ENCODE measurements at regions not wholly inside any gene's neighbourhood (a gene's known extent, or its start where the extent isn't known, plus 50 kb on each side); places are given as distances from the start of the nearest gene placed in this dataset.

DNA sequence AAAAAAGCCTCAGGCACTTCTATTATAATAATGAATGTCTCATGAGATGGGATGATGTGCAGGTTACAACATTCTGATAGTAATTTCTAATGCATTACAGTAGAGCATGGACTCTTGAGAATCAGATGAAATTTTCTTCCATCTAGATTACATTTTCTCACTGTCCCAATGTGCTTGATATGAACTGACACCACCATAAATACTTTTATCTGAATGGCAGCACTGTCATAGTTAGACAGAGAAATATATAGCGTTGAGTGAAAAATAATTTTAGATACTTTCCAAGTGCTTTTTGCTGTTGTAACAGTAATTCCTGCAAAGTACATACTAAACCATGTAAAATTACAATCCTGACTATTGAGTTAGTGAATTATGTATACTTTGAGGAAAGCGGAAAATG, 630.1 kb downstream of the BRINP3 start:
- no peak for DNase-seq

GRCh38 chr1:189851806-189852367, 625.8 kb downstream of the BRINP3 start:
- DNase-seq, result no peak

DNA sequence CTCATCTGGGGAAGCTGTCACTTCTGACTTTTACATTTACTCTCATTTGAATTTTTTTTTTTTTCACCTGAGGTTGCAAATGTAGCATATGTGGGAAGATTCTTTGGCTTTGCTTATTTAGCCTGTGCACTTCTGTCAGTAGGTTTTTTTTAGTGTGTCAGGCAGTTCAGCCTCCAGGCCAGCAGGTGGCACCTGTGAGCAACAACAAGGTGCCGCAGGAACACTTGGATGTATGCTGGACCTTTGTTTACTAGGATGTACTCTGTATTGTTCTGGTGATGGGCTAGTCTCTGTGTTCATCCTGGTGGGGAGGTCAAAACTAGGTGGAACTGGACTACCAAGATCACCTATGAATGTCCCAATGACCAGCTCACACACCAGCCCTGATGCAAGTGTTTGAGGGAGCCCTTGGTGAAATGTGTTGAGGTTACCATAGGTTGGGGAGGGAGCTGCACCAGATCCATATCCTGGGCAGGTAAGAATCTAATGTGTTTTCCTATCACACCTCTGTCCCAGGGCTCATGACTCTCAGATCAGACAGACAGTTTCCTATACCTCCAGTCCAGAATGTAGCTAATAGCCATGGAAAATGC, 618.2 kb downstream of the BRINP3 start:
- DNase-seq, result no peak

GRCh38 chr1:189866606-189867005, 611.1 kb downstream of the BRINP3 start:
- DNase-seq, result no peak

DNA sequence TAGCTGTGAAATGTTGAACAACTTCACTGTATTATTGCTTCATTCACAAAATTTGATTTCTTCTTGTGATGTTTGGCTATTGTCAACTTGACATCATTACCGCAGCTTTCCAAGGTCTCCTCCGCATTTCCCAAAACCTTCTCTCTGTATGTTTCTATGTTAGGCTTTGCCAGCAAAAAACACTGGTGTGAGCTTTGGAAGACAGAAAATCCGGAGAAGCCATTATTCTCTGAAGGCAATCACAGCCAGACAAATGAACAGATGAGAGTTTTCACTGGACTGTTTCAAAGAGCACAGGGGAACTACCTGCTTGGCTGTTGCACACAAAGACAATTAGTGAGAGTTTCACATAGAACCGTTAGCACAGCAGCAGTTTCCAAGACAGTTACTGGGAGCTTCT, 609.6 kb downstream of the BRINP3 start:
- DNase-seq, result no peak

- no peak for DNase-seq
Observed at GRCh38 chr1:189874715-189875435, 602.8 kb downstream of the BRINP3 start.

- DNase-seq, result no peak
Observed at GRCh38 chr1:189880135-189880534, 597.5 kb downstream of the BRINP3 start.

DNA sequence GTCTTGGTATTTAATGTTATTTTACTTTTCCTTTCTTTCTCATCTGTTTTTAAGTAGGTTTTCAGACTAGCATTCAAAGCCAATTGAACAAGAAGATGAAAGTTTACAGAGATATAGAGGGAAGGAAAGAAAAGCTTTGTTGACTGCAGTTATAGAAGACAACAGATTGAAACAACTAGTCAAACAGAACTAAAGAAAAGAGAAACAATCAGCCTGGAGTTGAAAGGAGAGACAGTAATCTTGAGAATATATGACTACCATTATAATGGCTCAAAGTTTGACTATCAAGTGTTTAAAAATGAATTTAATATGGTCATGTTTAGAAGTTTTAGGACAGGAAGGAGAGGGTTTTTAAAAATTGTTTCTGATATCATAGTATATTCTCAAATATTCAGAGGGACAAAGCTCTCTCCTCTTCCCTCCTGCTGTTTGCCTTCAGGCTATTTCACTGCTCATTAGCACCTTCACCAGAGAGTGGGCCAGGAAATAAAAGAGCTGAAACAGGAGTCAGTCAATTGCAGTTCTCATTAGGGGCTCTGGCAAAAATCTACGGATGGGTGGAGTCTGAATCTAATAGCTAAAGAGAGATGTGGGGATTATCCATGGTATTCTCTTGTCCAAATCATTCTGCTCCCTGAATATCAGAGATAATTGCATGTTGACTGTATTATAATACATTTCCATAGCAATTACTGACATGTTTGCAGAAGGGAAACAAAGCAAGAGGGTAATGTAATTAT, 577.8 kb downstream of the BRINP3 start:
- DNase-seq, result no peak

DNA sequence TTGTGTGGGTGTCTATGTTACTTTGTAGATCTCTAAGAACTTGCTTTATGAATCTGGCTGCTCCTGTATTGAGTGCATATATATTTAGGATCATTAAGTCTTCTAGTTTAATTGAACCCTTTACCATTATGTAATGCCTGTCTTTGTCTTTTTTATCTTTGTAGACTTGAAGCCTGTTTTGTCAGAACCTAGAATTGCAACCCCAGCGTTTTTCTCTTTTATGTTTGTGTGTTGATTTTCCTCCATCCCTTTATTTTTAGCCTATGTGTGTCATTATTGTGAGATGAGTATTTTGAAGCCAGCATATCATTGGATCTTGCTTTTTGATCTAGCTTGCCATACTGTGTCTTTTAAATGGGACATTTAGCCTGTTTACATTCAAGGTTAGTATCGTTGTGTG, 573.2 kb downstream of the BRINP3 start:
- DNase-seq, result no peak

DNA sequence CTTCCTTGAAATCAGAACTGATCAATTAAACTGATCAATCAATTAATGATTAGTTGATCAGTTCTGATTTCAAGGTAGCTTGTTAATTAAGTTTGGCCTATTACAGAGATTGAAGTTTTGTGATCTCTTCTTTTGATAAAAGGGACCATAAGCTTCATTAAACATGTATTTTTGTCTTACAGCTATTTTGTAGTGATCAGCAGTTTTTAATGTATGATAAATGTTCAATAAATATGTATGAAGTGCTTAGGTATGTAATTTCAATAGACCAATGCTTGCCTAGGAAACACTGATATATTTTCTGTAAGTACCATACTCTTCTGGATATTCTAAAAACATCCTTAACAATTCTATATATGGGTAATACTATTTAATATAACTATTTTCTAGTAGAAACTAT, 569.6 kb downstream of the BRINP3 start:
- DNase-seq, result no peak

GRCh38 chr1:189921613-189922012, 556.1 kb downstream of the BRINP3 start:
- no peak for DNase-seq

DNA sequence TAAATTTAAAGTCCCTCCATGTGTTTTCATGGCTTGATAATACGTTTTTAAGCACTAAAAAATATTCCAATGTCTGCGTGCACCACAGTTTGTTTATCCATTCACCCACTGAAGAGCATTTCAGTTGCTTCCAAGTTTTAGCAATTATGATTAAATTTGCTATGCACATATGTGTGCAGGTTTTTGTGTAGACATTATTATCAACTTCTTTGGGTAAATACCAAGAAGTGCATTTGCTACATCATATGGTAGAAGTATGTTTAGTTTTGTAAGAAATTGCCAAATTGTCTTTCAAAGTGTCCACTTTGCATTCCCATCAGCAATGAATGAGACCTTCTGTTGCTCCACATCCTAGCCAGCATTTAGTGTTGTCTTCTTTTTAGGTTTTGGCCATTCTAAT, 550.0 kb downstream of the BRINP3 start:
- DNase-seq, result no peak

GRCh38 chr1:189929501-189930099, 548.1 kb downstream of the BRINP3 start:
- DNase-seq, result no peak

- DNase-seq, result no peak
Observed at GRCh38 chr1:189936861-189937260, 540.8 kb downstream of the BRINP3 start.

GRCh38 chr1:189939967-189940366, 537.7 kb downstream of the BRINP3 start:
- no peak for DNase-seq

DNA sequence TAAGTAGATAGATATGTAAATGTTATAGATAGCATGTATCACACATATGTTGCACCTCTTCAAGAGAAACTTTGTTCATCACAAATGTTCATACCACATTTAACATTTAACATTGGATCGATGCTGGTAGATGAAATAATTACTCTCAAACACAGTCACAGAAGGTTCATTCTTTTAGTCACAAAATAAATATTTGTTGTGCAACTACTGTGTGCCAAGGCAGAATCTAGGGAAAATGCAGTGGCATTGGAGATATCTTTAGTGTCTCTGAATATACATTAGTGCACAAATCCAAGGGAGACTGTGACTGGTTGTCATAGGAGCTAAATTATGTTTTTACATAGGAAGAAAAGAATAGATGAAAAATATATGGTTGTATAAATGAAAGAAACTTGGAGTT, 535.7 kb downstream of the BRINP3 start:
- no peak for DNase-seq

DNA sequence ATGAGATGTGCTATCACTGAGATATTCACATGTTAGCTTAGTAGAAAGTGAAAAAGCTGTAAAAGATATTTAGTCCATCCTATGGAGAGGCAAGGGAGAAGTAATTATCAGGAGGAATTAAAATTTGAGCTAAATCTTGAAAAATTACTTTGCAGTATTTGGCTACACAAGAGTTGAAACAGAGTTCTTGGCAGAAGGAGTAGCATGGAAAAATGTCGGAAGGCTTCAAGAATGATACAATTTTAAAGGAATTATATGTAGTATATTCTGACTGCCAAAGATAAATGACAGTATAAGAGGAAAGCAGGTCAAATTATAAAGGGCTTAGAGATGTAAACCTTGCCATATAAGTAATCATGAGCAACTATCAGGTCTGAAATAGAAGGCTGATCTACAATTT, 518.9 kb downstream of the BRINP3 start:
- DNase-seq, result no peak

DNA sequence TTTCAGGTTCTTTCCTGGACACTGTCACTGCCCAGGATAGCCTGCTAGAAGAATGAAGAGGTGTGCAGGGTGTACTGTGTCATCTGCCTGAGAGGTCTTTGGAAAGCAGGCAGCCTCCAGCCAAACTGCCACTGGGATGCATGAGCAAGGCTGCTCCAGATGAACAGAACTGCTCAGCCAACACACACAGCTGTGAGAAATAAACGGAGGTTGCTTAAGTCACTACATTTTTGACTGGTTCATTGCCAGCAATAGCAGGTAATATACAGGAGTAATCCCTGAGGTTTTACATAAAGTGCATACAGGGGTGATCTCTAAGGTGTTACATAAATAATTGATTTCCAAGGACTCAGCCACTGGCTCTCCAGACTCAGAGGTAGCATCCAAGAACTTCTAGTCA, 516.9 kb downstream of the BRINP3 start:
- DNase-seq, result no peak

GRCh38 chr1:189962181-189962580, 515.5 kb downstream of the BRINP3 start:
- no peak for DNase-seq

- DNase-seq, result no peak
Observed at GRCh38 chr1:189970331-189971230, 507.1 kb downstream of the BRINP3 start.

DNA sequence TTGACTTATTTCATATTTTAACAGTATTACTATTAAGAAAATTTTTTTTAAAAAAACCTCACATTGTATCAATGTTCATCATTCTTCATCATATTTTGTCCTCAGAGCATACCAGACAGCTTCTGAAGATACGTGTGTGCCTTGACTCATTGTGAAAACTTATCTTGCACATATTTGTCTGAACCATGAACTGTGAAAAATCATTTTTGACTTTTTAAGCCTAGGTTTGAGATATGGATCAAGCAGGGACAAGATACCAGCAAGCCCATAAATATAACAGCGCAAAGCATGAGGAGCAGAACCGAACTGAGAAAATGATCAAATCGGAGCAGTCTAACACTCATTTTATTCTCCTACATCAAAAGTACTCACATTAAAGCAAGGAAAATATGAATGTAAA, 506.0 kb downstream of the BRINP3 start:
- DNase-seq, result no peak

DNA sequence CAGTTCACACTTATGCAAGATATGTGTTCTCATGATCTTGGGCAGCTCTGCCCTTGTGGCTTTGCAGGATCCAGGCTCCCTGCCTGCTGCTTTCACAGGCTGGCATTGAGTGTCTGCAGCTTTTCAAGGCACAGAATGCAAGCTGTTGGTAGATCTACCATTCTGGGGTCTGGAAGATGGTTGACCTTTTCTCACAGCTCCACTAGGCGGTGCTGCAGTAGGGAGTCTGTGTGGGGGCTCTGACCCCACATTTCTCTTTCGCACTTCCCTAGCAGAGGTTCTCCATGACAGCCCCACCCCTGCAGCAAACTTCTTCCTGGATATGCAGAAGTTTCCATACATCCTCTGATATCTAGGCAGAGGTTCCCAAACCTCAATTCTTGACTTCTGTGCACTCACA, 500.5 kb downstream of the BRINP3 start:
- DNase-seq, result no peak
